HEK293T (cell line): ENCODE measurements at regions not wholly inside any gene's neighbourhood (a gene's known extent, or its start where the extent isn't known, plus 50 kb on each side); places are given as distances from the start of the nearest gene placed in this dataset.

Source experiments
- BHLHE40 ChIP-seq: fragments of 450-650 bp; IDR thresholded peaks from 2 replicates; pipeline ENCODE4 v1.6.1; 2016; ENCODE audit warnings: mild to moderate bottlenecking, moderate library complexity, borderline replicate concordance
- SP1 ChIP-seq: fragments of 450-650 bp; IDR thresholded peaks from 2 replicates; pipeline ENCODE4 v1.6.1; 2017
- SUZ12 ChIP-seq: fragments of 450-650 bp; IDR thresholded peaks from 2 replicates; pipeline ENCODE4 v1.6.1; 2016; ENCODE audit warnings: mild to moderate bottlenecking
- TARDBP ChIP-seq: fragments of 450-650 bp; IDR thresholded peaks from 2 replicates; pipeline ENCODE4 v1.6.1; 2016

GRCh38 chr16:62709794-62710193, 673.6 kb upstream of the CDH8 start:
- TF ChIP-seq SUZ12 (no peak), SP1 (no peak), BHLHE40 (no peak), TARDBP (no peak)
